ENCODE measurements at regions not wholly inside any gene's neighbourhood (a gene's known extent, or its start where the extent isn't known, plus 50 kb on each side); places are given as distances from the start of the nearest gene placed in this dataset.
A peak's percentile ranks its signal among the peaks of the same experiment; 100 is the strongest.

GRCh38 chrX:16476009-16476408 lies 173.9 kb upstream of the S100G start:
- intact Hi-C loops (cut with DNase I): no loop called here
- DNase-seq (ENCODE audit: low spot score) (no peak), ATAC-seq (no peak)

- intact Hi-C loops (cut with DNase I): no loop called here
- ATAC-seq: no peak
- DNase-seq (ENCODE audit: low spot score): no peak
These were observed 173.3 kb upstream of the S100G start for GRCh38 chrX:16476692-16477091.

- intact Hi-C loops (cut with DNase I): no loop called here
These were observed 170.6 kb upstream of the S100G start for GRCh38 chrX:16479206-16479869.

GRCh38 chrX:16480049-16480448 lies 169.9 kb upstream of the S100G start:
- no peak for ATAC-seq
- no peak for DNase-seq (ENCODE audit: low spot score)
- intact Hi-C loops (cut with DNase I): no loop called here

More at GRCh38 chrX:16479206-16479869, 170.6 kb upstream of the S100G start:
- no peak for ATAC-seq
- no peak for DNase-seq (ENCODE audit: low spot score)

DNA sequence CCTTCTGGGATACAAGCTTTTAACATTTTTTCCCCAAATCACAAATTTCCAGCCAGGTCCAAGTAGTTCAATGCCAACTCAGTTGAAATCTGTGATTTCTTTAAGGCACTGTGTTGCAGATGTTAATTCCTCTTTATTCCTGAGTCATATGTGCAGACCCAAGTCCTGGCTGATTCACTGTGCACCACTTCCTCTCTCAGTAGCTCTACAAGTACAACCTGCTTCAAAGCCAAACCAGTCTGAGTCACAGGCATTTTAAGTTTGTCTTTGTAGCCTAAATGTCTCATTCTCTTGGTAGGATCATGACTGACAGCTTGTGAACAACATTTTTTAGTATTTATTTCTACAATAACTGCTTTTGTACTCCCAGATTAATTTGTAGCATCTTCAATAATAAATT lies 165.6 kb upstream of the S100G start:
- intact Hi-C loops (cut with DNase I): no loop called here
- DNase-seq (ENCODE audit: low spot score): no peak
- ATAC-seq: peak; percentile 50

DNA sequence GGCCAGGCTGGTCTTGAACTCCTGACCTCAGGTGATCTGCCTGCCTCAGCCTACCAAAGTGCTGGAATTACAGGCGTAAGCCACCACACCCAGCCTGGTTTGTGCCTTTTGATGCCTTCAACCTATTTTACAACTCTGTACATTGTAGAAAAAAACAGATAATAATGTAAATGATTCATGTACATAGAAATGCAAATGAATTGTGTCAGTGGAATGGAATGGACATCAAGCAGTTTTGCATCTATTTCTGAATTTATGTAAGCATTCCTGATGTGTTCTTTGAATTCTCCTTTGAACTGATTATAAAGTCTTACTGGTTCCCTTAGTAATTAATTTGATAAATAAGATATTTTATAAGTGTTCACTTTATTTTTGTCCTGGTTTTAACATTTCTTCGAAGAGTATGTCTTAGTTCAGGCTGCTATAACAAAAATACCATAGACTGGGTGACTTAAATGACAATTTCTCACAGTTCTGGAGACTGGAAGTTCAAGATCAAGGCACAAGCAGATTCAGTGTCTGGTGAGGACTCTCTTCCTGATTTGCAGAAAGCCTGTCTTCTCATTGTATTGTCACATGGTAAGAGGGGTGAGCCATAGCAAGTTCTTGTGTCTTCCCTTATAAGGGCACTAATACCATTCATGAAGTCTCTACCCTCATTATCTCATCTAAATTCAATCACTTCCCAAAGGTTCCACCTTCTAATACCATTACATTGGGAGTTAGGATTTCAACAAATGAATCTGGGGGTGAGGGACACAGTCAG lies 162.2 kb upstream of the S100G start:
- no peak for DNase-seq (ENCODE audit: low spot score)
- ATAC-seq: no peak
- intact Hi-C loops (cut with DNase I): no loop called here

DNA sequence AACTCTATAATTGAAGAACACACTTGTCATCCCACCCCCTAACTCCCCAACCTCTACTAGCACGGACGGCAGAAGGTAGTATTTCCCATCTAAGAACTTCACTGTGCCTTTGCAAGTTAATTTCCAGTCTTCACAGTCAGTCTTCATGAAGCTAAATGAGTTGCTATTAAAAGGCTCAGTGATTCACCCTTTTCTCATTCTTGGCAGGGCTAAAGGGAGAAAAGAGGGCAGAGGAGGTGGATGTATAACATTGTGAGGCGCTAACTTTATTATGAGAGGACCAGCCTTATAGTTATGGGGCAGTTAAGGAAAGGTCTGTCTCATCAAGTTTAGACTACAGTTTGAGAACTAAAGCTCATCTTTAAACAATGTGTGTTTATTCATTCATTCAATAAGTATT lies 161.0 kb upstream of the S100G start:
- DNase-seq (ENCODE audit: low spot score) (no peak), ATAC-seq (no peak)
- intact Hi-C loops (cut with DNase I): no loop called here

- DNase-seq (ENCODE audit: low spot score): no peak
- intact Hi-C loops (cut with DNase I): no loop called here
- ATAC-seq: no peak
These were observed 158.5 kb upstream of the S100G start for GRCh38 chrX:16491461-16491860.

DNA sequence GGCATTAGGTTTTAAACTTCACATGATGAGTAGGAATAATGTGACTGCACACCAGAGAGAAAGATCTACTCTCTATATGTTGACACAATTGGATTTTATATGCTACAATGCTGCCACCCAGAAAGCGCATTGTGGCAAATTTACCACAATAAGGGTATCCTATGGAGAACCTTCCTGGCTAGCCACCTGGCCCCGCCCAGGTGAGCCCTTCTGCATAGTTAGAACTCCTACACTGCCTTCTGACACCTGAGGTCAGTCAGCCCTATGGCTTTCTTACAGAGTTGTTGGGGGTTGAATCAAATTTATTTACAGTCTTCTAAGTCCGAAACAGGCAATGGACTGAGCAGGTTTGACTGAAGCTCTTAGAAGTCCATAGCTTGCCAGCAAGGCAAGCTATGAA lies 153.8 kb upstream of the S100G start:
- no peak for DNase-seq (ENCODE audit: low spot score)
- ATAC-seq: no peak
- intact Hi-C loops (cut with DNase I): no loop called here

DNA sequence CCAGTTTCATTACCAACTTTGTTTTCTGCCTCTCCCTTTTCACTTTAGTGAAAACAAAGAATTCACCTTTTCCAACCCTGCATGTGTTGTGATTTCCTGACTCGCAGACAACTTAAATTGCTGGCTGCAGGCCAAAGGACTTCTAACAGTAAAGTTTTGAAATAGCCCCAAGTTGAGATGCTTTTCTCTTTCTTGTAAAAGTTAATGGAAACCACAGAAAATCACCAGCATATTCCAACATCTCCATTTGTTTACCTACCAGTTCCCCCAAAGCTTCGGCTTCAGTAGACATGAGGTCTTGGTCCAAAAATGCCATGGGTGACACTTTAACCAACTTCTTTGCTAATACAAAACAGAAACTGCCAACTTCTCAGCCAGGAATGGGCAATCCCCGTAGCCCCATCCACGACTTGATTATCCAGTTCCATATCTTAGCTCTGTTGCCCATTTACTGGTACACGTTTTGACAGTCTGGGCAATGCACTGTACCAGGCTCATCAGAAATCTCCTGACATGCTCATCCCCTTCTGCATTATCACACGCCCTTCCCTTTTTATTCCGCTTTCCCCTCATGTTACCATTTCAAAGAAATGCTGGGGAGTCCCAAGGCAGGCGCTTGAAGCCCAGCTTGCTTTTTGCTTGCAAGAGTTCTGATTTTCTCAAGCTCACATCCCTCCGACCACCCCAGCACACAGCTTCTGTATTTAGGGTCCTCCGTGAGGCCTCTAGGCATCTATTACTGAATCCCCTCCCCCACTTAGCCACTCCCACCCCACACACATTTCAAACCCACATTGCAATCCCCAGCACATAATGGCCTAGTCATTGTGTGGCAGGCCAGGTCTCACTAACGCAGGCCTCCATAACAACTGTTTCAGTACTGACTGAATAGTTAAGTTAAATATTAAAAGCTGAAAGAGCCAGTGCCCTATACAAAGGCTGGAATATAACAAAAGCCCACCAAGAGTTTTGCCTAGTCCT lies 137.9 kb upstream of the S100G start:
- intact Hi-C loops (cut with DNase I): no loop called here
- DNase-seq (ENCODE audit: low spot score) (no peak), ATAC-seq (no peak)

- intact Hi-C loops (cut with DNase I): no loop called here
- no peak for ATAC-seq
- DNase-seq (ENCODE audit: low spot score): no peak
These were observed 133.6 kb upstream of the S100G start for GRCh38 chrX:16516232-16516876.

- intact Hi-C loops (cut with DNase I): no loop called here
- no peak for DNase-seq (ENCODE audit: low spot score)
- ATAC-seq: no peak
These were observed 132.8 kb upstream of the S100G start for GRCh38 chrX:16517039-16517605.

- intact Hi-C loops (cut with DNase I): no loop called here
- no peak for ATAC-seq
- DNase-seq (ENCODE audit: low spot score): no peak
These were observed 131.8 kb upstream of the S100G start for GRCh38 chrX:16518131-16518530.

GRCh38 chrX:16524316-16524715 lies 125.6 kb upstream of the S100G start:
- intact Hi-C loops (cut with DNase I): no loop called here
- DNase-seq (ENCODE audit: low spot score) (no peak), ATAC-seq (no peak)

- intact Hi-C loops (cut with DNase I): no loop called here
- DNase-seq (ENCODE audit: low spot score) (no peak), ATAC-seq (no peak)
These were observed 124.0 kb upstream of the S100G start for GRCh38 chrX:16526003-16526402.

GRCh38 chrX:16528620-16529019 lies 121.3 kb upstream of the S100G start:
- DNase-seq (ENCODE audit: low spot score): no peak
- no peak for ATAC-seq
- intact Hi-C loops (cut with DNase I): no loop called here
